Neural cell (in vitro differentiated cells): ENCODE measurements at regions not wholly inside any gene's neighbourhood (a gene's known extent, or its start where the extent isn't known, plus 50 kb on each side); places are given as distances from the start of the nearest gene placed in this dataset.
"Not testable (repeated sequence)": the region's sequence is repeated elsewhere in the genome, so short reads cannot be mapped to it uniquely, and the experiment has no call there.

Experiments
- H2AFZ ChIP-seq: fragments of 200-600, 300-800 bp; sonication (generic), shearing (Covaris generic); 2 replicates; pipeline ENCODE4 v1.6.0; 2014; ENCODE audit warnings: low read depth, mild to moderate bottlenecking, antibody characterized with exemption, low read length, moderate library complexity
- H3F3A ChIP-seq: fragments of 200-600 bp; shearing (Covaris generic); 2 replicates; pipeline ENCODE4 v1.6.1; 2016; ENCODE audit warnings: mild to moderate bottlenecking, moderate library complexity, mixed read lengths, antibody characterized with exemption, low read length; ENCODE audit not compliant: insufficient read depth, poor library complexity, severe bottlenecking
- H3K27ac ChIP-seq: fragments of 200-600, 300-800 bp; sonication (generic), shearing (Covaris generic); 2 replicates; pipeline ENCODE4 v1.5.1; 2014; ENCODE audit warnings: mild to moderate bottlenecking, low read length, moderate library complexity
- H3K27me3 ChIP-seq: fragments of 300-800, 200-600 bp; sonication (generic), shearing (Covaris generic); 2 replicates; pipeline ENCODE4 v1.6.0; 2014; ENCODE audit warnings: mild to moderate bottlenecking, low read depth, low read length, moderate library complexity; ENCODE audit not compliant: insufficient read depth
- H3K36me3 ChIP-seq: fragments of 300-800, 200-600 bp; sonication (generic), shearing (Covaris generic); 2 replicates; pipeline ENCODE4 v1.5.1; 2014; ENCODE audit warnings: mild to moderate bottlenecking, antibody characterized with exemption, low read length, moderate library complexity; ENCODE audit not compliant: insufficient read depth
- H3K4me2 ChIP-seq: fragments of 300-800, 200-600 bp; sonication (generic), shearing (Covaris generic); 2 replicates; pipeline ENCODE4 v1.6.0; 2014; ENCODE audit warnings: mild to moderate bottlenecking, low read length
- H3K4me3 ChIP-seq: fragments of 300-800, 200-600 bp; sonication (generic), shearing (Covaris generic); 2 replicates; pipeline ENCODE4 v1.5.1; 2014; ENCODE audit warnings: mild to moderate bottlenecking, low read length, moderate library complexity
- H3K79me2 ChIP-seq: fragments of 200-600 bp; shearing (Covaris generic); replicated peaks from 2 replicates; pipeline ENCODE4 v1.6.0; 2014; ENCODE audit warnings: mild to moderate bottlenecking, low read length, moderate library complexity; ENCODE audit not compliant: insufficient read depth
- H3K9ac ChIP-seq: fragments of 300-800, 200-600 bp; sonication (generic), shearing (Covaris generic); 2 replicates; pipeline ENCODE4 v1.6.1; 2016; ENCODE audit warnings: mild to moderate bottlenecking, low read length, mixed read lengths
- H3K9me2 ChIP-seq: fragments of 200-600 bp; shearing (Covaris generic); 2 replicates; pipeline ENCODE4 v1.6.1; 2016; ENCODE audit warnings: mild to moderate bottlenecking, low read length, mixed read lengths; ENCODE audit not compliant: insufficient read depth
- H3K9me3 ChIP-seq: fragments of 200-600, 300-800 bp; sonication (generic), shearing (Covaris generic); 2 replicates; pipeline ENCODE4 v1.6.1; 2016; ENCODE audit warnings: mild to moderate bottlenecking, mixed run types, low read length, moderate library complexity, mixed read lengths
- H4K20me1 ChIP-seq: fragments of 200-600 bp; shearing (Covaris generic); 2 replicates; pipeline ENCODE4 v1.6.1; 2016; ENCODE audit warnings: mild to moderate bottlenecking, mixed run types; ENCODE audit not compliant: insufficient read depth
- CTCF ChIP-seq: fragments of 450-650 bp; IDR thresholded peaks from 2 replicates; pipeline ENCODE4 v1.5.1; 2014; ENCODE audit warnings: antibody characterized with exemption, mild to moderate bottlenecking, moderate library complexity; ENCODE audit not compliant: poor library complexity, severe bottlenecking
- EP300 ChIP-seq: fragments of 450-650 bp; conservative IDR thresholded peaks from 2 replicates; pipeline ENCODE4 v1.6.1; 2014; ENCODE audit warnings: antibody characterized with exemption, mild to moderate bottlenecking, moderate library complexity; ENCODE audit not compliant: poor library complexity, severe bottlenecking
- EZH2 ChIP-seq: fragments of 200-600, 300-800 bp; shearing (Covaris generic), sonication (generic); IDR thresholded peaks from 2 replicates; pipeline ENCODE4 v1.6.1; 2014; ENCODE audit warnings: antibody characterized with exemption, low read length, borderline replicate concordance, mild to moderate bottlenecking; ENCODE audit not compliant: insufficient read depth, poor library complexity, severe bottlenecking
- MXI1 ChIP-seq: fragments of 450-650 bp; conservative IDR thresholded peaks from 2 replicates; pipeline ENCODE4 v1.6.1; 2014; ENCODE audit warnings: antibody characterized with exemption, mild to moderate bottlenecking; ENCODE audit not compliant: poor library complexity, severe bottlenecking
- POLR2AphosphoS5 ChIP-seq: IDR thresholded peaks from 2 replicates; pipeline ENCODE4 v1.6.1; 2012
- RAD21 ChIP-seq: fragments of 450-650 bp; conservative IDR thresholded peaks from 2 replicates; pipeline ENCODE4 v1.6.1; 2014; ENCODE audit warnings: antibody characterized with exemption, mild to moderate bottlenecking, moderate library complexity
- SMC3 ChIP-seq: fragments of 450-650 bp; conservative IDR thresholded peaks from 2 replicates; pipeline ENCODE4 v1.6.1; 2014; ENCODE audit warnings: antibody characterized with exemption, mild to moderate bottlenecking, moderate library complexity; ENCODE audit not compliant: poor library complexity
- TAF1 ChIP-seq: IDR thresholded peaks from 2 replicates; pipeline ENCODE4 v1.6.1; 2012; ENCODE audit warnings: low read depth
- TF ChIP-seq, protein P1 (sequence below): IDR thresholded peaks from 2 replicates; pipeline ENCODE4 v1.6.1; 2012; ENCODE audit warnings: borderline replicate concordance

DNA sequence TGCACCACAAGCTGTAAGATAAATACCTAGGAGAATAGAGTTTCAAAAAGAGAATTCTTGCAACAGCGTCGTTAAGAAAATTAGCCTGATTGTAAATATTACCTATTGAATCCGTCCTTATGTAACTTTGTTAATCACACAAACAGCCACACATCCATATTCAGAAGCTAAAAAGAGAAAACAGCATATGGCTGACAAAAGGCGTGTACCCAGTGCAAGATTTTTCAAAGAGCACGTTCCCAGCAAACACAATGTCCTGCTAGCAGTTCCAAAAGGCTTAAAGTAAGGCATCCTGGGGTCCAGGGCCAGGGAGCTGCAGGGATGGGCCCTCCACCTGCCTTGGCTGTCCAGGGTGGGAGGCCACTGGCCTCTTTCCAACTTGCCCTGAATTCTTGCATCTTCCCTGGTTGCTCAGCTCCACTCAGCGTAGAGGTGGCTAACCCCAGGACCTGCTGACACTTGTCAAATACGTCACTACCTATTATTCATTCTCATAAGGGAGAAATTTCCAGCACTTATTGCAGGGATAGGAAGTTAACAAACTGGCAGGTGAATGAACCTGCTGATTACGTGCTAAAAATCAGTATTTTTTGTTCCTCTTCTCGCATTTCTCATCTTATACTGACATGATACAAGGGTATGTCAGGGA is 102.1 kb upstream of the NEDD4L start:
- H3K4me3 ChIP-seq = peak overlapping the region; percentile 43
- H3K27ac ChIP-seq = peak overlapping the region; percentile 83
- no peak overlapping the region for H3K4me2 ChIP-seq
- H3K9me3 ChIP-seq = no peaks in the 10 kb centered on the region
- no peaks in the 10 kb centered on the region for H3K79me2 ChIP-seq
- H4K20me1 ChIP-seq = no peaks in the 10 kb centered on the region
- no peaks in the 10 kb centered on the region for H3K9me2 ChIP-seq
- H3F3A ChIP-seq = no peaks in the 10 kb centered on the region
- no peak overlapping the region for H2AFZ ChIP-seq
- H3K9ac ChIP-seq = peak overlapping the region; percentile 54
- TF ChIP-seq SMC3 (no peak), CTCF (no peak), POLR2AphosphoS5 (no peak), TAF1 (no peak), RAD21 (no peak)
- TF ChIP-seq, protein P1, sequence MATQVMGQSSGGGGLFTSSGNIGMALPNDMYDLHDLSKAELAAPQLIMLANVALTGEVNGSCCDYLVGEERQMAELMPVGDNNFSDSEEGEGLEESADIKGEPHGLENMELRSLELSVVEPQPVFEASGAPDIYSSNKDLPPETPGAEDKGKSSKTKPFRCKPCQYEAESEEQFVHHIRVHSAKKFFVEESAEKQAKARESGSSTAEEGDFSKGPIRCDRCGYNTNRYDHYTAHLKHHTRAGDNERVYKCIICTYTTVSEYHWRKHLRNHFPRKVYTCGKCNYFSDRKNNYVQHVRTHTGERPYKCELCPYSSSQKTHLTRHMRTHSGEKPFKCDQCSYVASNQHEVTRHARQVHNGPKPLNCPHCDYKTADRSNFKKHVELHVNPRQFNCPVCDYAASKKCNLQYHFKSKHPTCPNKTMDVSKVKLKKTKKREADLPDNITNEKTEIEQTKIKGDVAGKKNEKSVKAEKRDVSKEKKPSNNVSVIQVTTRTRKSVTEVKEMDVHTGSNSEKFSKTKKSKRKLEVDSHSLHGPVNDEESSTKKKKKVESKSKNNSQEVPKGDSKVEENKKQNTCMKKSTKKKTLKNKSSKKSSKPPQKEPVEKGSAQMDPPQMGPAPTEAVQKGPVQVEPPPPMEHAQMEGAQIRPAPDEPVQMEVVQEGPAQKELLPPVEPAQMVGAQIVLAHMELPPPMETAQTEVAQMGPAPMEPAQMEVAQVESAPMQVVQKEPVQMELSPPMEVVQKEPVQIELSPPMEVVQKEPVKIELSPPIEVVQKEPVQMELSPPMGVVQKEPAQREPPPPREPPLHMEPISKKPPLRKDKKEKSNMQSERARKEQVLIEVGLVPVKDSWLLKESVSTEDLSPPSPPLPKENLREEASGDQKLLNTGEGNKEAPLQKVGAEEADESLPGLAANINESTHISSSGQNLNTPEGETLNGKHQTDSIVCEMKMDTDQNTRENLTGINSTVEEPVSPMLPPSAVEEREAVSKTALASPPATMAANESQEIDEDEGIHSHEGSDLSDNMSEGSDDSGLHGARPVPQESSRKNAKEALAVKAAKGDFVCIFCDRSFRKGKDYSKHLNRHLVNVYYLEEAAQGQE = no peak
- no peaks in the 10 kb centered on the region for H3K27me3 ChIP-seq
- H3K36me3 ChIP-seq = no peaks in the 10 kb centered on the region

- H3K27me3 ChIP-seq = no peaks in the 10 kb centered on the region
- H3K36me3 ChIP-seq = no peaks in the 10 kb centered on the region
- H3F3A ChIP-seq = no peaks in the 10 kb centered on the region
- no peak overlapping the region for H2AFZ ChIP-seq
- no peak overlapping the region for H3K4me3 ChIP-seq
- H3K9me2 ChIP-seq = no peaks in the 10 kb centered on the region
- TF ChIP-seq POLR2AphosphoS5 (no peak), TAF1 (no peak), EZH2 (no peak), EP300 (no peak), CTCF (no peak), SMC3 (no peak), RAD21 (no peak), MXI1 (no peak)
- TF ChIP-seq, protein P1 = no peak
- peak overlapping the region; percentile 83 for H3K27ac ChIP-seq
- H3K4me2 ChIP-seq = no peak overlapping the region
- H3K9ac ChIP-seq = no peak overlapping the region
- no peaks in the 10 kb centered on the region for H4K20me1 ChIP-seq
- H3K9me3 ChIP-seq = no peaks in the 10 kb centered on the region
- no peaks in the 10 kb centered on the region for H3K79me2 ChIP-seq
These were observed 103.8 kb upstream of the NEDD4L start for GRCh38 chr18:57940166-57940660.

DNA sequence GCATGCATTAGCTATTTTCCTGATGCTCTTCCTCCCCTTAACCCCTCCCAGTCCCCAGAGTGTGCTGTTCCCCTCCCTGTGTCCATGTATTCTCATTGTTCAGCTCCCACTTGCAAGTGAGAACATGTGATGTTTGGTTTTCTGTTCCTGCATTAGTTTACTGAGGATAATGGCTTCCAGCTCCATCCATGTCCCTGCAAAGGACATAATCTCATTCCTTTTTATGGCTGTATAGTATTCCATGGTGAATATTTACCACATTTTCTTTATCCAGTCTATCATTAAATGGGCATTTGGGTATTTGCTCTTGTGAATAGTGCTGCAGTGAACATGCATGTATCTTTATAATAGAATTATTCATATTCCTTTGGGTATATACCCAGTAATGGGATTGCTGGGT is 109.7 kb upstream of the NEDD4L start:
- not testable (repeated sequence) for H3K9ac ChIP-seq, H2AFZ ChIP-seq, H3K9me2 ChIP-seq, H3K4me3 ChIP-seq, H3K27ac ChIP-seq, H3K9me3 ChIP-seq, H3F3A ChIP-seq, H3K27me3 ChIP-seq, H3K4me2 ChIP-seq, H3K36me3 ChIP-seq, H4K20me1 ChIP-seq, H3K79me2 ChIP-seq
